ENCODE measurements at regions not wholly inside any gene's neighbourhood (a gene's known extent, or its start where the extent isn't known, plus 50 kb on each side); places are given as distances from the start of the nearest gene placed in this dataset.

- TF ChIP-seq CTCF (conservative IDR thresholded peaks at IDR 0.05; ENCODE audit: low read depth, low read length) (no peak), EZH2 (IDR thresholded peaks at IDR 0.05; ENCODE audit: low read length, unreplicated experiment) (no peak), EZH2phosphoT487 (IDR thresholded peaks at IDR 0.05; ENCODE audit: borderline replicate concordance, low read length) (no peak)
These were observed 355.9 kb downstream of the KLF12 start for GRCh38 chr13:73778242-73778864.

Data from PC-3 (cell line).